ENCODE measurements at regions not wholly inside any gene's neighbourhood (a gene's known extent, or its start where the extent isn't known, plus 50 kb on each side); places are given as distances from the start of the nearest gene placed in this dataset.

- no peak for DNase-seq (ENCODE audit: low spot score)
Observed at GRCh38 chr6:18335948-18336347, 51.2 kb upstream of the RNF144B start.

- no peak for DNase-seq (ENCODE audit: low spot score)
Observed at GRCh38 chr6:18334251-18334650, 52.9 kb upstream of the RNF144B start.

GRCh38 chr6:18330548-18331081 lies 56.5 kb upstream of the RNF144B start:
- peak; percentile 75 for DNase-seq (ENCODE audit: low spot score)

- DNase-seq (ENCODE audit: low spot score), result peak; percentile 57
Observed at GRCh38 chr6:18329776-18330175, 57.4 kb upstream of the RNF144B start.

GRCh38 chr6:18328540-18328939 lies 58.6 kb upstream of the RNF144B start:
- peak; percentile 64 for DNase-seq (ENCODE audit: low spot score)

- DNase-seq (ENCODE audit: low spot score), result no peak
Observed at GRCh38 chr6:18328070-18328469, 59.1 kb upstream of the RNF144B start.

GRCh38 chr6:18327626-18328025 lies 59.5 kb upstream of the RNF144B start:
- peak; percentile 88 for DNase-seq (ENCODE audit: low spot score)

GRCh38 chr6:18326980-18327379 lies 60.2 kb upstream of the RNF144B start:
- peak; percentile 37 for DNase-seq (ENCODE audit: low spot score)

- DNase-seq (ENCODE audit: low spot score), result no peak
Observed at GRCh38 chr6:18326001-18326400, 61.1 kb upstream of the RNF144B start.

- no peak for DNase-seq (ENCODE audit: low spot score)
Observed at GRCh38 chr6:18324706-18325042, 60.3 kb upstream of the DEK start.

- peak; percentile 85 for DNase-seq (ENCODE audit: low spot score)
Observed at GRCh38 chr6:18323935-18324705, 59.8 kb upstream of the DEK start.

- no peak for DNase-seq (ENCODE audit: low spot score)
Observed at GRCh38 chr6:18317850-18318249, 53.5 kb upstream of the DEK start.

GRCh38 chr6:18314317-18314997 lies 50.1 kb upstream of the DEK start:
- no peak for DNase-seq (ENCODE audit: low spot score)

Data from NAMALWA (cell line).